Karpas-422 (cell line): ENCODE measurements at regions not wholly inside any gene's neighbourhood (a gene's known extent, or its start where the extent isn't known, plus 50 kb on each side); places are given as distances from the start of the nearest gene placed in this dataset.

ENCODE experiments used
- DNase-seq: peaks from one replicate; pipeline ENCODE4 v3.0.0-alpha.2; 2015
- H2AFZ ChIP-seq: fragments of 200-600 bp; sonication (generic); 2 replicates; pipeline ENCODE4 v1.6.1; 2014; ENCODE audit warnings: antibody characterized with exemption, low read length, mixed read lengths
- H3K27ac ChIP-seq: fragments of 200-600 bp; sonication (generic); 2 replicates; pipeline ENCODE4 v1.5.1; 2014; ENCODE audit warnings: mild to moderate bottlenecking, low read length, moderate library complexity
- H3K27me3 ChIP-seq: fragments of 200-600 bp; sonication (generic); 2 replicates; pipeline ENCODE4 v1.6.1; 2014; ENCODE audit warnings: low read length, mixed read lengths
- H3K36me3 ChIP-seq: fragments of 200-600 bp; sonication (generic); 2 replicates; pipeline ENCODE4 v1.6.1; 2014; ENCODE audit warnings: low read length, mixed read lengths; ENCODE audit not compliant: insufficient read depth
- H3K4me1 ChIP-seq: fragments of 200-600 bp; sonication (generic); 2 replicates; pipeline ENCODE4 v1.6.1; 2014; ENCODE audit warnings: mild to moderate bottlenecking, low read length, mixed read lengths
- H3K4me2 ChIP-seq: fragments of 200-600 bp; sonication (generic); 2 replicates; pipeline ENCODE4 v1.6.1; 2014; ENCODE audit warnings: low read length, low read depth, mild to moderate bottlenecking; ENCODE audit not compliant: poor library complexity, severe bottlenecking
- H3K4me3 ChIP-seq: fragments of 200-600 bp; sonication (generic); 2 replicates; pipeline ENCODE4 v1.5.1; 2014; ENCODE audit warnings: mild to moderate bottlenecking, antibody characterized with exemption, low read length, mixed read lengths
- H3K79me2 ChIP-seq: fragments of 200-600 bp; sonication (generic); 2 replicates; pipeline ENCODE4 v1.6.1; 2014; ENCODE audit warnings: mild to moderate bottlenecking, low read length, mixed read lengths
- H3K9ac ChIP-seq: fragments of 200-600 bp; sonication (generic); 2 replicates; pipeline ENCODE4 v1.6.0; 2014; ENCODE audit warnings: low read length
- H3K9me2 ChIP-seq: fragments of 200-600 bp; sonication (generic), shearing (Covaris generic); replicated peaks from 2 replicates; pipeline ENCODE4 v1.6.0; 2014; ENCODE audit warnings: mild to moderate bottlenecking, low read length, moderate library complexity; ENCODE audit not compliant: insufficient read depth
- H3K9me3 ChIP-seq: fragments of 300-700, 200-600 bp; sonication (generic); 2 replicates; pipeline ENCODE4 v1.6.1; 2014; ENCODE audit warnings: low read length, mixed read lengths
- H4K20me1 ChIP-seq: fragments of 200-600 bp; sonication (generic); 2 replicates; pipeline ENCODE4 v1.6.1; 2014; ENCODE audit warnings: mild to moderate bottlenecking, antibody characterized with exemption, low read length, low read depth; ENCODE audit not compliant: insufficient read depth

GRCh38 chr7:137097111-137097510 lies 228.7 kb downstream of the CHRM2 start:
- H3K4me2 ChIP-seq: no peak overlapping the region
- DNase-seq: no peak
- no peak overlapping the region for H3K27ac ChIP-seq
- H3K79me2 ChIP-seq: no peaks in the 10 kb centered on the region
- H2AFZ ChIP-seq: no peak overlapping the region
- no peak overlapping the region for H3K9ac ChIP-seq
- H3K4me1 ChIP-seq: no peaks in the 10 kb centered on the region
- no peaks in the 10 kb centered on the region for H3K27me3 ChIP-seq
- no peaks in the 10 kb centered on the region for H3K36me3 ChIP-seq
- H3K9me2 ChIP-seq: no peaks in the 10 kb centered on the region
- no peaks in the 10 kb centered on the region for H4K20me1 ChIP-seq
- no peaks in the 10 kb centered on the region for H3K9me3 ChIP-seq
- H3K4me3 ChIP-seq: no peak overlapping the region

GRCh38 chr7:137096607-137097006 lies 228.2 kb downstream of the CHRM2 start:
- no peak overlapping the region for H2AFZ ChIP-seq
- H3K9ac ChIP-seq: no peak overlapping the region
- DNase-seq: no peak
- H3K4me2 ChIP-seq: no peak overlapping the region
- H3K27ac ChIP-seq: no peak overlapping the region
- no peaks in the 10 kb centered on the region for H3K9me2 ChIP-seq
- H3K36me3 ChIP-seq: no peaks in the 10 kb centered on the region
- H3K9me3 ChIP-seq: no peaks in the 10 kb centered on the region
- H3K4me1 ChIP-seq: no peaks in the 10 kb centered on the region
- H3K4me3 ChIP-seq: no peak overlapping the region
- H4K20me1 ChIP-seq: no peaks in the 10 kb centered on the region
- no peaks in the 10 kb centered on the region for H3K27me3 ChIP-seq
- H3K79me2 ChIP-seq: no peaks in the 10 kb centered on the region

GRCh38 chr7:137093198-137093597 lies 224.7 kb downstream of the CHRM2 start:
- H3K4me1 ChIP-seq: no peaks in the 10 kb centered on the region
- H3K4me2 ChIP-seq: no peak overlapping the region
- H3K27me3 ChIP-seq: no peaks in the 10 kb centered on the region
- H3K9me2 ChIP-seq: no peaks in the 10 kb centered on the region
- H3K36me3 ChIP-seq: no peaks in the 10 kb centered on the region
- no peak overlapping the region for H2AFZ ChIP-seq
- no peaks in the 10 kb centered on the region for H3K79me2 ChIP-seq
- no peak for DNase-seq
- H4K20me1 ChIP-seq: no peaks in the 10 kb centered on the region
- H3K4me3 ChIP-seq: no peak overlapping the region
- H3K27ac ChIP-seq: no peak overlapping the region
- H3K9me3 ChIP-seq: no peaks in the 10 kb centered on the region
- no peak overlapping the region for H3K9ac ChIP-seq

- Histone ChIP-seq H3K79me2 (no peaks in the 10 kb centered on the region), H3K9me3 (no peaks in the 10 kb centered on the region), H2AFZ (no peak overlapping the region), H3K36me3 (no peaks in the 10 kb centered on the region), H3K27me3 (no peaks in the 10 kb centered on the region), H3K9ac (no peak overlapping the region), H3K27ac (no peak overlapping the region), H3K9me2 (no peaks in the 10 kb centered on the region), H3K4me1 (no peaks in the 10 kb centered on the region), H3K4me2 (no peak overlapping the region), H3K4me3 (no peak overlapping the region), H4K20me1 (no peaks in the 10 kb centered on the region)
- DNase-seq: no peak
These were observed 222.9 kb downstream of the CHRM2 start for GRCh38 chr7:137091396-137091795.

GRCh38 chr7:137086896-137087295 lies 218.4 kb downstream of the CHRM2 start:
- H3K36me3 ChIP-seq: no peaks in the 10 kb centered on the region
- no peaks in the 10 kb centered on the region for H3K9me3 ChIP-seq
- H3K9me2 ChIP-seq: no peaks in the 10 kb centered on the region
- H3K4me2 ChIP-seq: no peak overlapping the region
- H3K79me2 ChIP-seq: no peaks in the 10 kb centered on the region
- no peak overlapping the region for H3K27ac ChIP-seq
- H3K9ac ChIP-seq: no peak overlapping the region
- no peak for DNase-seq
- H2AFZ ChIP-seq: no peak overlapping the region
- no peaks in the 10 kb centered on the region for H4K20me1 ChIP-seq
- no peaks in the 10 kb centered on the region for H3K4me1 ChIP-seq
- H3K4me3 ChIP-seq: no peak overlapping the region
- no peaks in the 10 kb centered on the region for H3K27me3 ChIP-seq

GRCh38 chr7:137084607-137085380 lies 216.3 kb downstream of the CHRM2 start:
- H4K20me1 ChIP-seq: no peaks in the 10 kb centered on the region

GRCh38 chr7:137082391-137082790 lies 213.9 kb downstream of the CHRM2 start:
- H3K4me1 ChIP-seq: no peaks in the 10 kb centered on the region
- no peaks in the 10 kb centered on the region for H3K9me2 ChIP-seq
- H3K4me2 ChIP-seq: no peak overlapping the region
- no peak overlapping the region for H2AFZ ChIP-seq
- H3K9ac ChIP-seq: no peak overlapping the region
- H4K20me1 ChIP-seq: no peaks in the 10 kb centered on the region
- H3K79me2 ChIP-seq: no peaks in the 10 kb centered on the region
- H3K27ac ChIP-seq: no peak overlapping the region
- H3K4me3 ChIP-seq: no peak overlapping the region
- H3K9me3 ChIP-seq: no peaks in the 10 kb centered on the region
- H3K36me3 ChIP-seq: no peaks in the 10 kb centered on the region
- no peak for DNase-seq
- no peaks in the 10 kb centered on the region for H3K27me3 ChIP-seq

More at GRCh38 chr7:137084607-137085380, 216.3 kb downstream of the CHRM2 start:
- Histone ChIP-seq H3K27me3 (no peaks in the 10 kb centered on the region), H3K4me3 (no peak overlapping the region), H2AFZ (no peak overlapping the region), H3K9me2 (no peaks in the 10 kb centered on the region), H3K79me2 (no peaks in the 10 kb centered on the region), H3K9ac (no peak overlapping the region), H3K9me3 (no peaks in the 10 kb centered on the region), H3K27ac (no peak overlapping the region), H3K36me3 (no peaks in the 10 kb centered on the region), H3K4me2 (no peak overlapping the region), H3K4me1 (no peaks in the 10 kb centered on the region)
- no peak for DNase-seq

GRCh38 chr7:137081321-137082093 lies 213.1 kb downstream of the CHRM2 start:
- Histone ChIP-seq H4K20me1 (no peaks in the 10 kb centered on the region), H2AFZ (no peak overlapping the region), H3K27ac (no peak overlapping the region), H3K9me2 (no peaks in the 10 kb centered on the region), H3K4me3 (no peak overlapping the region), H3K36me3 (no peaks in the 10 kb centered on the region), H3K79me2 (no peaks in the 10 kb centered on the region), H3K9me3 (no peaks in the 10 kb centered on the region), H3K4me1 (no peaks in the 10 kb centered on the region), H3K4me2 (no peak overlapping the region), H3K27me3 (no peaks in the 10 kb centered on the region), H3K9ac (no peak overlapping the region)
- no peak for DNase-seq
